Neuronal stem cell (in vitro differentiated cells): ENCODE measurements at regions not wholly inside any gene's neighbourhood (a gene's known extent, or its start where the extent isn't known, plus 50 kb on each side); places are given as distances from the start of the nearest gene placed in this dataset.

Source experiments
- DNase-seq: peaks from one replicate; pipeline ENCODE4 v3.0.0-alpha.2; 2013; ENCODE audit warnings: low spot score
- H2AFZ ChIP-seq: one replicate; pipeline ENCODE4 v1.6.1; 2013; ENCODE audit warnings: mild to moderate bottlenecking, low read length, inconsistent platforms
- H2AK5ac ChIP-seq: 2 replicates; pipeline ENCODE4 v1.6.1; 2013; ENCODE audit warnings: low read depth, mild to moderate bottlenecking, inconsistent platforms, low read length, moderate library complexity, mixed read lengths
- H2BK120ac ChIP-seq: 2 replicates; pipeline ENCODE4 v1.6.1; 2013; ENCODE audit warnings: low read depth, mild to moderate bottlenecking, inconsistent platforms, low read length, moderate library complexity, mixed read lengths
- H2BK12ac ChIP-seq: one replicate; pipeline ENCODE4 v1.6.1; 2013; ENCODE audit warnings: low read length, inconsistent platforms
- H2BK15ac ChIP-seq: 2 replicates; pipeline ENCODE4 v1.6.1; 2013; ENCODE audit warnings: mild to moderate bottlenecking, low read length, inconsistent platforms, mixed read lengths
- H2BK5ac ChIP-seq: one replicate; pipeline ENCODE4 v1.6.1; 2013; ENCODE audit warnings: inconsistent platforms, mild to moderate bottlenecking, low read length, moderate library complexity
- H3K14ac ChIP-seq: one replicate; pipeline ENCODE4 v1.6.1; 2013; ENCODE audit warnings: low read length, inconsistent platforms
- H3K18ac ChIP-seq: 2 replicates; pipeline ENCODE4 v1.6.1; 2013; ENCODE audit warnings: low read length, inconsistent platforms
- H3K23ac ChIP-seq: 2 replicates; pipeline ENCODE4 v1.6.1; 2013; ENCODE audit warnings: low read depth, mild to moderate bottlenecking, mixed read lengths, low read length, inconsistent platforms; ENCODE audit not compliant: poor library complexity
- H3K27ac ChIP-seq: replicated peaks from 3 replicates; pipeline ENCODE4 v1.5.1; 2013; ENCODE audit warnings: low read length, inconsistent platforms
- H3K27me3 ChIP-seq, 3 experiments: 2 replicates each; pipeline ENCODE4 v1.6.1; 2013; ENCODE audit warnings: low read length in 3 of 3, mild to moderate bottlenecking in 2 of 3, inconsistent platforms in 1 of 3, low read depth in 1 of 3, mixed read lengths in 1 of 3, moderate library complexity in 1 of 3; ENCODE audit not compliant: control insufficient read depth in 3 of 3, insufficient read depth in 3 of 3
- H3K36me3 ChIP-seq, 2 donors: replicated peaks in 1 of 2; 2 replicates each; pipeline ENCODE4 v1.6.1; 2013; ENCODE audit warnings: low read length in 2 of 2; ENCODE audit not compliant: control insufficient read depth in 2 of 2, insufficient read depth in 2 of 2
- H3K4ac ChIP-seq: 2 replicates; pipeline ENCODE4 v1.6.1; 2013; ENCODE audit warnings: inconsistent platforms, mild to moderate bottlenecking, low read length, moderate library complexity
- H3K4me1 ChIP-seq, 2 donors: 1 replicate in 1 of 2; 2 replicates in 1 of 2; pipeline ENCODE4 v1.6.1; 2013; ENCODE audit warnings: low read length in 2 of 2, low read depth in 1 of 2; ENCODE audit not compliant: control insufficient read depth in 2 of 2, insufficient read depth in 1 of 2
- H3K4me2 ChIP-seq: one replicate; pipeline ENCODE4 v1.6.1; 2013; ENCODE audit warnings: mild to moderate bottlenecking, low read length, inconsistent platforms; ENCODE audit not compliant: insufficient read depth, poor library complexity, severe bottlenecking
- H3K4me3 ChIP-seq, 2 donors: 2 replicates each; pipeline ENCODE4 v1.5.1; 2013; ENCODE audit warnings: low read length in 2 of 2, mild to moderate bottlenecking in 2 of 2, inconsistent platforms in 1 of 2, moderate library complexity in 1 of 2
- H3K79me1 ChIP-seq: one replicate; pipeline ENCODE4 v1.6.1; 2013; ENCODE audit warnings: low read depth, mild to moderate bottlenecking, inconsistent platforms, low read length, moderate library complexity
- H3K9ac ChIP-seq: one replicate; pipeline ENCODE4 v1.6.1; 2013; ENCODE audit warnings: mild to moderate bottlenecking, low read depth, low read length, inconsistent platforms; ENCODE audit not compliant: poor library complexity
- H3K9me3 ChIP-seq, 2 donors: replicated peaks in 1 of 2; 2 replicates each; pipeline versions ENCODE3 to v1.6.1; 2013; ENCODE audit warnings: low read length in 2 of 2, mild to moderate bottlenecking in 2 of 2, inconsistent platforms in 1 of 2, low read depth in 1 of 2, mixed read lengths in 1 of 2, moderate library complexity in 1 of 2; ENCODE audit not compliant: control insufficient read depth in 2 of 2, insufficient read depth in 1 of 2
- H4K8ac ChIP-seq: one replicate; pipeline ENCODE4 v1.6.1; 2013; ENCODE audit warnings: low read depth, mild to moderate bottlenecking, inconsistent platforms, low read length, moderate library complexity
- H4K91ac ChIP-seq: one replicate; pipeline ENCODE4 v1.6.1; 2013; ENCODE audit warnings: low read length, low read depth, mild to moderate bottlenecking, inconsistent platforms; ENCODE audit not compliant: poor library complexity
- WGBS, 2 donors: extraction: QIAGEN DNeasy Blood & Tissue Kit; methylation state at CpG; one replicate each; pipeline ENCODE4 v1.1.7; 2013; ENCODE audit warnings: missing lambda C conversion rate in 2 of 2, mixed read lengths in 1 of 2; ENCODE audit not compliant: insufficient read length in 2 of 2, insufficient replicate concordance in 1 of 2; ENCODE audit errors: extremely low coverage in 2 of 2; 5-methylcytosine and 5-hydroxymethylcytosine counted together

DNA sequence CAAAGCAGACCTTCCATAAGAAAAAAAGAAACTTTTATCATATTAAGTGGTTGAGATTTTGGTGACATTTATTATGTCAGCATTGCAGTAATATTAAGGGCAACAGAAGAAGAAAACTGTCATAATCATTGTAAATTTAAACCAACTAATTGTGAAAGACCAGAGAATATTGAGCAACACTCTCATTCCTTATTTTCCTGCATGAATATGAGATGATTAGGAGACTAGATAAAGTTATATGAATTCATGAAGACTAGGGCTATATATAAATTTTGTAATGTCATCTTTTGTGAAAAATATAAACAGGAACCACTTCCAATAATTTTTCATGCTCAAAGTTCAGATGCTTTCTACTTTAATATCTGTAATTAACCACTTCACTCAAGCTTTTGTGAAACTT, 974.5 kb upstream of the CDH10 start:
- Histone ChIP-seq H3K27ac (no peak overlapping the region), H2AFZ (no peak overlapping the region), H3K4me3 (no peak overlapping the region), H4K8ac (no peak overlapping the region), H2BK5ac (no peak overlapping the region), H3K79me1 (no peaks in the 10 kb centered on the region), H2BK12ac (no peak overlapping the region), H3K27me3 (no peaks in the 10 kb centered on the region), H3K36me3 (no peaks in the 10 kb centered on the region), H4K91ac (no peak overlapping the region), H3K18ac (no peak overlapping the region), H2BK15ac (no peak overlapping the region), H3K9me3 (peaks cover 0 to 5% of the 10 kb centered on the region in 2 donors), H3K14ac (no peak overlapping the region), H2AK5ac (no peak overlapping the region), H2BK120ac (no peak overlapping the region), H3K4me1 (no peaks in the 10 kb centered on the region), H3K9ac (no peak overlapping the region), H3K4me2 (no peak overlapping the region), H3K23ac (no peak overlapping the region), H3K4ac (no peak overlapping the region)
- no peak for DNase-seq

DNA sequence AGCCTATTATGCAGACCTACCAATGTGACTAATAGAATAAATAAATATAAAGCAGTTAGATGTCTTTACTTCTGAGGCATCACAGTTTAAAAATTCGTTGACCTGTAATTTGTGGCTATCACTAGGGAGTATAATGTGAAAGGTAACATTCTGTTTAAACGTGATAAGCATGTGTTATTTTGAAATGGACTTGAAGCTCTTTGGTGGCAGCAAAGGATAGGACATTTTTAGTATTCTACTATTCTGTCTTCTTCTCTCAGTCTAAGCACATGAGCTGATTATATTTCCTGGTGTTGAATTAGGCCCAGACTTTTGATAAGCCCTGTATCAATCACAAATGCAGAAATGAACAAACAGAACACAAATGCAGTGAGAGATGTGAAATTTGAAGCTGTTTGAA, 974.0 kb upstream of the CDH10 start:
- no peak overlapping the region for H2BK5ac ChIP-seq
- H2AK5ac ChIP-seq, result no peak overlapping the region
- no peak overlapping the region for H3K4me3 ChIP-seq
- H3K27me3 ChIP-seq, result no peaks in the 10 kb centered on the region
- H4K91ac ChIP-seq, result no peak overlapping the region
- no peak overlapping the region for H3K23ac ChIP-seq
- no peak overlapping the region for H2BK120ac ChIP-seq
- H2BK12ac ChIP-seq, result no peak overlapping the region
- H3K9ac ChIP-seq, result no peak overlapping the region
- H2BK15ac ChIP-seq, result no peak overlapping the region
- no peaks in the 10 kb centered on the region for H3K4me1 ChIP-seq
- no peak overlapping the region for H3K4me2 ChIP-seq
- no peak overlapping the region for H3K18ac ChIP-seq
- no peak for DNase-seq
- H3K9me3 ChIP-seq, result peaks cover 0 to 5% of the 10 kb centered on the region in 2 donors
- WGBS, 2 donors, result no CpG with 5 or more reads among the region's 2 CpGs
- no peak overlapping the region for H2AFZ ChIP-seq
- no peak overlapping the region for H3K27ac ChIP-seq
- H3K14ac ChIP-seq, result no peak overlapping the region
- H3K4ac ChIP-seq, result no peak overlapping the region
- no peaks in the 10 kb centered on the region for H3K79me1 ChIP-seq
- no peak overlapping the region for H4K8ac ChIP-seq
- no peaks in the 10 kb centered on the region for H3K36me3 ChIP-seq

DNA sequence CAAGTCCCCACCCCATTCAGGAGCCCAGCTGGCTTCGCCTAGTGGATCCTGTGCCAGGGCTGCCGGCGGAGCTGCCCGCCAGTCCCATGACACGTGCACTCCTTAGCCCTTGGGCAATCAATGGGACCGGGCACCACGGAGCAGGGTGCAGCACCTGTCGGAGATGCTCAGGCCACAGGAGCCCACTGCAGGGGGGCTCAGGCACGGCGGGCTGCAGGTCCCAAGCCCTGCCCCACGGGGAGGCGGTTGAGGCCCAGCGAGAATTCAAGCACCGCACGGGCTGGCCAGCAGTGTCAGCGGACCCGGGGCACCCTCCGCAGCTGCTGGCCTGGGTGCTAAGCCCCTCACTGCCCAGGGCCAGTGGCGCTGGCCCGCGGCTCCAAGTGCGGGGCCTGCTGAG, 969.7 kb upstream of the CDH10 start:
- H2BK5ac ChIP-seq, result no peak overlapping the region
- no peak overlapping the region for H2AFZ ChIP-seq
- no peak for DNase-seq
- WGBS, 2 donors, result no CpG with 5 or more reads among the region's 22 CpGs
- no peak overlapping the region for H4K91ac ChIP-seq
- H3K4me3 ChIP-seq, result no peak overlapping the region
- no peak overlapping the region for H2BK120ac ChIP-seq
- no peak overlapping the region for H3K14ac ChIP-seq
- no peak overlapping the region for H3K9ac ChIP-seq
- no peak overlapping the region for H3K4ac ChIP-seq
- H2BK15ac ChIP-seq, result no peak overlapping the region
- no peak overlapping the region for H2BK12ac ChIP-seq
- no peak overlapping the region for H3K23ac ChIP-seq
- H3K9me3 ChIP-seq, result peaks cover 0 to 5% of the 10 kb centered on the region in 2 donors
- no peaks in the 10 kb centered on the region for H3K79me1 ChIP-seq
- no peaks in the 10 kb centered on the region for H3K27me3 ChIP-seq
- no peak overlapping the region for H3K18ac ChIP-seq
- H3K4me1 ChIP-seq, result no peaks in the 10 kb centered on the region
- no peak overlapping the region for H3K27ac ChIP-seq
- H3K36me3 ChIP-seq, result no peaks in the 10 kb centered on the region
- no peak overlapping the region for H2AK5ac ChIP-seq
- no peak overlapping the region for H3K4me2 ChIP-seq
- no peak overlapping the region for H4K8ac ChIP-seq

DNA sequence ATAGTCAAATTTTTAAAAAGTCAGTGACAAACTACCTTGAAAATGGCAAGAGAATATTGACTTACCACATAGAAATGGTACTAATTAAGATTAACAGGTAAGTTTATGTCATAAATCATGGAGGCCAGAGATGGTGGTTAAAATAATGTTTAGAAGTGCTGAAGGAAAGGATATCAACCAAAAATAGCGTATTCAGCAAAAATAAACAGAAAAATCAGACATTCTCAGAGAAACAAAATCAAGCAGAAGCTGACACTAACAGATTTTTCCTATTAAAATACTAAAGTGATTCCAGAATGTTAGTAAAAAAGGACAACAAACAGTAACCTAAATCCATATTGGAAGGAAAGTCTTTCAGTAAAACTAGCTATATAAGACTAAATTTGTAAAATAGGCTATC, 959.9 kb upstream of the CDH10 start:
- H3K23ac ChIP-seq, result no peak overlapping the region
- H2BK120ac ChIP-seq, result no peak overlapping the region
- H2BK5ac ChIP-seq, result no peak overlapping the region
- no peaks in the 10 kb centered on the region for H3K4me1 ChIP-seq
- no peak overlapping the region for H2AFZ ChIP-seq
- no peak overlapping the region for H3K18ac ChIP-seq
- no peak overlapping the region for H3K4me2 ChIP-seq
- H3K14ac ChIP-seq, result no peak overlapping the region
- no peak overlapping the region for H4K91ac ChIP-seq
- H4K8ac ChIP-seq, result no peak overlapping the region
- no peak overlapping the region for H2AK5ac ChIP-seq
- no peak overlapping the region for H3K4ac ChIP-seq
- no peak overlapping the region for H2BK12ac ChIP-seq
- H3K27ac ChIP-seq, result no peak overlapping the region
- no peak overlapping the region for H2BK15ac ChIP-seq
- WGBS, 2 donors, result no CpG with 5 or more reads among the region's 1 CpG
- no peak overlapping the region for H3K9ac ChIP-seq
- H3K27me3 ChIP-seq, result no peaks in the 10 kb centered on the region
- no peaks in the 10 kb centered on the region for H3K79me1 ChIP-seq
- DNase-seq, result no peak
- H3K4me3 ChIP-seq, result no peak overlapping the region
- H3K36me3 ChIP-seq, result no peaks in the 10 kb centered on the region
- H3K9me3 ChIP-seq, result no peaks in the 10 kb centered on the region
